OCI-LY3 (cell line): ENCODE measurements at regions not wholly inside any gene's neighbourhood (a gene's known extent, or its start where the extent isn't known, plus 50 kb on each side); places are given as distances from the start of the nearest gene placed in this dataset.
A peak's percentile ranks its signal among the peaks of the same experiment; 100 is the strongest.

Experiments used
- H2AFZ ChIP-seq: fragments of 200-600, 300-600 bp; shearing (Covaris generic); 2 replicates; pipeline ENCODE4 v1.6.0; 2014; ENCODE audit warnings: antibody characterized with exemption, low read depth, low read length
- H3K27ac ChIP-seq: fragments of 200-600, 300-600 bp; sonication (generic); 2 replicates; pipeline ENCODE4 v1.5.1; 2014; ENCODE audit warnings: mild to moderate bottlenecking, low read length, moderate library complexity, mixed read lengths
- H3K27me3 ChIP-seq: fragments of 200-600, 300-600 bp; sonication (generic); 2 replicates; pipeline ENCODE4 v1.6.1; 2014; ENCODE audit warnings: low read depth, low read length, mixed read lengths
- H3K36me3 ChIP-seq: fragments of 200-600, 300-600 bp; sonication (generic); replicated peaks from 2 replicates; pipeline ENCODE3; 2014; ENCODE audit warnings: low read depth, low read length, mixed read lengths
- H3K4me1 ChIP-seq: fragments of 300-600, 200-600 bp; sonication (generic); 2 replicates; pipeline ENCODE4 v1.6.1; 2014; ENCODE audit warnings: low read length, mixed read lengths
- H3K4me2 ChIP-seq: fragments of 200-600, 300-600 bp; sonication (generic); 2 replicates; pipeline ENCODE4 v1.6.1; 2014; ENCODE audit warnings: low read length, mixed read lengths
- H3K4me3 ChIP-seq: fragments of 300-600, 200-600 bp; sonication (generic); 2 replicates; pipeline ENCODE4 v1.5.1; 2014; ENCODE audit warnings: antibody characterized with exemption, mild to moderate bottlenecking, low read length, moderate library complexity
- H3K79me2 ChIP-seq: fragments of 300-600, 200-600 bp; shearing (Covaris generic); 2 replicates; pipeline ENCODE4 v1.6.1; 2014; ENCODE audit warnings: mild to moderate bottlenecking, low read length, mixed read lengths
- H3K9ac ChIP-seq: fragments of 300-600, 200-600 bp; shearing (Covaris generic); 2 replicates; pipeline ENCODE4 v1.6.0; 2014; ENCODE audit warnings: mild to moderate bottlenecking, low read length, moderate library complexity
- H3K9me3 ChIP-seq: fragments of 200-600, 300-600 bp; shearing (Covaris generic); 2 replicates; pipeline ENCODE4 v1.6.1; 2014; ENCODE audit warnings: low read length, mixed read lengths; ENCODE audit not compliant: insufficient read depth
- H4K20me1 ChIP-seq: fragments of 200-600, 300-600 bp; sonication (generic); 2 replicates; pipeline ENCODE4 v1.6.1; 2016; ENCODE audit warnings: low read length, mixed read lengths; ENCODE audit not compliant: insufficient read depth
- CTCF ChIP-seq: fragments of 200-600, 300-600 bp; sonication (generic); IDR thresholded peaks from 2 replicates; pipeline ENCODE4 v1.5.1; 2014; ENCODE audit warnings: antibody characterized with exemption, low read length, low read depth
- EZH2phosphoT487 ChIP-seq: fragments of 200-600 bp; shearing (Covaris generic); IDR thresholded peaks from 2 replicates; pipeline ENCODE4 v1.6.1; 2018; ENCODE audit warnings: antibody characterized with exemption, mixed run types, low read depth

DNA sequence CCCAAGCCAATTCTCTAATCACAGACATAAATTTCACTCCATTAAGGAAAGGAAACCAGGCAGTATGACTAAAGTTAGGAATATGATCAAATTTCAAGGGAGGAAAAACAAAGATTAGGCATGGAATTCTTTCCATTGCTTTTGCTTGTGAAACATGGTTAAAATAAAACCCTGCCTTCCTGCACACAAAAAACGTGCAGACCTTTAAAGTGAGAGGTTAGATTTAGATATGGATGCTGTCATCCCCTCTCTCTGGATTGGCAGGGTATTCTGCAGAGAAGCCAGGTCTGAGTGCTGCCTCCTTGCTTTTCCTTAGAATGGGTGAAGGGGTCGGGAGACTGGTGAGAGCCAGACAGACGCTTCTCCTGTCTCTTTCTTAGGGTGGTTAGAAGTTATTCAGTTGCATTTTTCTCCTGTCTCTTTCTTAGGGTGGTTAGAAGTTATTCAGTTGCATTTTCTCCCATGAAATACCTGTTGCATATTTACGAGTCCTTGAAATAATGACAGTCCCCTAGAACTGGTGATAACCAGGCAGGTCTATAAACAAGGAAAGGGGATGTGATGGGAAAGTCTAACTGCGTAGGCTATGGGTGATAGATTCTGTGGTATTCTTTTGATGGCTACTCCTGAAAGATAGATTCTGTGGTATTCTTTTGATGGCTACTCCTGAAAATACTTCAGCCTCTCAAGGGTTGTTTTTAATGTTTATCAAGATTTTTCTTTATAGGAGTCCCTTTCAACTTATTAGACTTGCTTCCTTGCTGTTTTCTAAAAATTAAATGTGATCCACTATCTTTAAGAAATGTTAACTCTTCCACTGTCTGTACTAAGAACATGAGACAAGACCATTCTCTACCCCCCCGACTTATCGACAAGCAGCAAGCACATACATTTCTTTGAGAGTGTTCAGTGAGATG lies 163.6 kb downstream of the SPRY1 start:
- TF ChIP-seq CTCF, result no peak
- no peak for TF ChIP-seq EZH2phosphoT487
- no peak overlapping the region for H2AFZ ChIP-seq
- H3K4me3 ChIP-seq, result no peak overlapping the region
- peaks cover 24% of the 10 kb centered on the region for H3K27me3 ChIP-seq
- H3K79me2 ChIP-seq, result no peaks in the 10 kb centered on the region
- H3K9ac ChIP-seq, result no peak overlapping the region
- H3K9me3 ChIP-seq, result no peaks in the 10 kb centered on the region
- H3K4me2 ChIP-seq, result no peak overlapping the region
- no peaks in the 10 kb centered on the region for H3K36me3 ChIP-seq
- no peaks in the 10 kb centered on the region for H3K4me1 ChIP-seq
- no peak overlapping the region for H3K27ac ChIP-seq
- no peaks in the 10 kb centered on the region for H4K20me1 ChIP-seq

GRCh38 chr4:123561525-123561924 lies 164.9 kb downstream of the SPRY1 start:
- H3K79me2 ChIP-seq, result no peaks in the 10 kb centered on the region
- H3K36me3 ChIP-seq, result no peaks in the 10 kb centered on the region
- no peak overlapping the region for H3K4me2 ChIP-seq
- TF ChIP-seq CTCF (no peak), EZH2phosphoT487 (no peak)
- no peak overlapping the region for H2AFZ ChIP-seq
- H3K9me3 ChIP-seq, result no peaks in the 10 kb centered on the region
- no peak overlapping the region for H3K4me3 ChIP-seq
- H3K27me3 ChIP-seq, result peaks cover 24% of the 10 kb centered on the region
- H3K9ac ChIP-seq, result no peak overlapping the region
- H4K20me1 ChIP-seq, result no peaks in the 10 kb centered on the region
- H3K4me1 ChIP-seq, result no peaks in the 10 kb centered on the region
- no peak overlapping the region for H3K27ac ChIP-seq

GRCh38 chr4:123562994-123563750 lies 166.6 kb downstream of the SPRY1 start:
- H4K20me1 ChIP-seq, result no peaks in the 10 kb centered on the region
- no peak overlapping the region for H3K4me3 ChIP-seq
- H2AFZ ChIP-seq, result no peak overlapping the region
- H3K27me3 ChIP-seq, result peaks cover 24% of the 10 kb centered on the region
- H3K4me2 ChIP-seq, result no peak overlapping the region
- H3K9me3 ChIP-seq, result no peaks in the 10 kb centered on the region
- TF ChIP-seq EZH2phosphoT487, result no peak
- no peak for TF ChIP-seq CTCF
- no peaks in the 10 kb centered on the region for H3K4me1 ChIP-seq
- no peak overlapping the region for H3K9ac ChIP-seq
- H3K79me2 ChIP-seq, result no peaks in the 10 kb centered on the region
- no peaks in the 10 kb centered on the region for H3K36me3 ChIP-seq
- H3K27ac ChIP-seq, result no peak overlapping the region

DNA sequence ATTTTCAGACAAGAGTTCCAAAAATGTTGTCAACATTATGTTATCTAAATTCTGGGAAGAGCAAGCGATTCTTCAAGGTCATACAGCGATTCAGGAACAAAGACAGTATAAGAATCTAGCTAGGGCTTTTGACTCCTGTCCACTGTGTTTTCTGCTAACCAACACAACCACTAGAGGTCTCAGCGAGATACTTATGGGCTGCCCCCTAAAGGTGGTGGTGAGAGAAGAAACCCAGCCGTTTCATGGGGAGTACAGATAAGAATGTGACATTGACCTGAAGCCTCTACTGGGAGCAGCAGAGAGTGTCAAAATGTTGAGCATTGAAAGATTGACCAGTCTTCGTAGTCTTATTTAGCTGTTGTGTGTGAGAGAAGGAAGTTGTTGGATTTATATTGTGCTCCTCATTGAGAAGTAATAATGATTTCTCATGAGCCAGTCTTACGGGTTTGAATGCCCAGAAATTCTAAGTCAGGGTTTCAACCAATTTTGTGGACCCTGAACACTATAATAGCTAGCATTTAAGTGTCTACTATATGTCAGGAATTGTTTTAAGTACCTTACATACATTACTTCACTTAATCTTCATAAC lies 168.3 kb downstream of the SPRY1 start:
- peak overlapping the region; percentile 27 for H3K4me2 ChIP-seq
- H3K36me3 ChIP-seq, result no peaks in the 10 kb centered on the region
- no peaks in the 10 kb centered on the region for H3K79me2 ChIP-seq
- TF ChIP-seq EZH2phosphoT487 (no peak), CTCF (peak; percentile 99)
- no peak overlapping the region for H3K27ac ChIP-seq
- no peak overlapping the region for H3K9ac ChIP-seq
- no peaks in the 10 kb centered on the region for H3K4me1 ChIP-seq
- H3K27me3 ChIP-seq, result peaks cover 15% of the 10 kb centered on the region
- no peaks in the 10 kb centered on the region for H4K20me1 ChIP-seq
- no peak overlapping the region for H2AFZ ChIP-seq
- no peak overlapping the region for H3K4me3 ChIP-seq
- no peaks in the 10 kb centered on the region for H3K9me3 ChIP-seq
